ENCODE measurements at regions not wholly inside any gene's neighbourhood (a gene's known extent, or its start where the extent isn't known, plus 50 kb on each side); places are given as distances from the start of the nearest gene placed in this dataset.

DNA sequence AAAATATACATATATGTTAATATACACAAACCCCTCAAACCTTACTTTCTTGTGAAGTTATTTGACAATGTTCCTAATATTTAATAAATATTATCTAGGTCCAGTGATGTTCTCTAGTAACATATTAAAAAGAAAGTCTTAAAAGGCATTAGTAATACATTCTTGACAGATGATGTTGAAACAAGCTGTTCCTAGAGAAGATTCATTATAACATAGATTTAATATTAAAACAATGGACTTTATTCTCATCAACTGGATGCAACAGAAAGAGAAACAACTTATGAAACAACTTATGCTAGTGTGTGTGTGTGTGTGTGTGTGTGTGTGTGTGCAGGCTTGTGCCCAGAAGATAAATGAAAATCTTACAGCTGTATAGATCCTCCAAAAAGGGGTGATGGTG lies 68.5 kb upstream of the PLXNA2 start:
- H3K4me2 ChIP-seq, result no peak overlapping the region
- POLR2A ChIA-PET (ENCODE audit: unreplicated experiment), result no interaction called here
- no peaks in the 10 kb centered on the region for H3K4me1 ChIP-seq (replicated peaks; ENCODE audit: insufficient read depth)
- no TSS peak for BruUV-seq (replicated peaks)
- no peak for DNase-seq
- H3K9me2 ChIP-seq (ENCODE audit: insufficient read depth), result no peaks in the 10 kb centered on the region
- intact Hi-C loops (cut with micrococcal nuclease; ENCODE audit: unreplicated experiment), result no loop called here
- no peaks in the 10 kb centered on the region for H3K79me2 ChIP-seq (ENCODE audit: low read depth)
- TF ChIP-seq, protein P1, sequence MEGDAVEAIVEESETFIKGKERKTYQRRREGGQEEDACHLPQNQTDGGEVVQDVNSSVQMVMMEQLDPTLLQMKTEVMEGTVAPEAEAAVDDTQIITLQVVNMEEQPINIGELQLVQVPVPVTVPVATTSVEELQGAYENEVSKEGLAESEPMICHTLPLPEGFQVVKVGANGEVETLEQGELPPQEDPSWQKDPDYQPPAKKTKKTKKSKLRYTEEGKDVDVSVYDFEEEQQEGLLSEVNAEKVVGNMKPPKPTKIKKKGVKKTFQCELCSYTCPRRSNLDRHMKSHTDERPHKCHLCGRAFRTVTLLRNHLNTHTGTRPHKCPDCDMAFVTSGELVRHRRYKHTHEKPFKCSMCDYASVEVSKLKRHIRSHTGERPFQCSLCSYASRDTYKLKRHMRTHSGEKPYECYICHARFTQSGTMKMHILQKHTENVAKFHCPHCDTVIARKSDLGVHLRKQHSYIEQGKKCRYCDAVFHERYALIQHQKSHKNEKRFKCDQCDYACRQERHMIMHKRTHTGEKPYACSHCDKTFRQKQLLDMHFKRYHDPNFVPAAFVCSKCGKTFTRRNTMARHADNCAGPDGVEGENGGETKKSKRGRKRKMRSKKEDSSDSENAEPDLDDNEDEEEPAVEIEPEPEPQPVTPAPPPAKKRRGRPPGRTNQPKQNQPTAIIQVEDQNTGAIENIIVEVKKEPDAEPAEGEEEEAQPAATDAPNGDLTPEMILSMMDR (conservative IDR thresholded peaks at IDR 0.05), result no peak
- no peak for TF ChIP-seq EZH2 (IDR thresholded peaks at IDR 0.05; ENCODE audit: low read depth)
- CTCF ChIA-PET, result interaction anchor here (0.6 kb wide), 1 partner anchor 170 kb away, joined by 3 read pairs; no protein-coding TSS in a partner anchor
- peaks cover 65% of the 10 kb centered on the region for H3K27me3 ChIP-seq (ENCODE audit: insufficient read depth, low read depth)
- H3K36me3 ChIP-seq (ENCODE audit: low read depth), result no peaks in the 10 kb centered on the region
- H2AFZ ChIP-seq, result no peak overlapping the region
- H4K20me1 ChIP-seq (ENCODE audit: insufficient read depth), result no peaks in the 10 kb centered on the region
- no peak overlapping the region for H3K4me3 ChIP-seq
- H3K27ac ChIP-seq, result no peak overlapping the region
- H3F3A ChIP-seq (ENCODE audit: insufficient read depth, low read depth), result no peaks in the 10 kb centered on the region
- no peaks in the 10 kb centered on the region for H3K9me3 ChIP-seq (ENCODE audit: insufficient read depth, low read depth)

DNA sequence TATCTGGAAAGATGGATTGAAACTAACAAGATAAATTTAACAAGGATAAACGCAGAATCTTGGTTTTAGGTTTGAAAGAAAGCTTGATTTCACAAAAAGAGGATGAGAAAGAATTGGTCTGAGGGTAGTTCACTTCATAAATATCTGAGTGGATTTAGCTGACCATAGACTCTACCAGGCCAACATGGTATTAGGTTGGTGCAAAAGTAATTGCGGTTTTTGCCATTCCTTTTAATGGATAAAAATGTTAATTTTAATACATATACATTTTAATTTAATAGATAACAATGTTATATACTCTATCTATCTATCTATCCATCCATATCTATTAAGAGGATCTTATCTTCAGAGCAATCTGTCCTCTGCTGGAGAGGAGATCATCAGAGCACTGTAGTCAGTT lies 70.2 kb upstream of the PLXNA2 start:
- Histone ChIP-seq H4K20me1 (ENCODE audit: insufficient read depth) (no peaks in the 10 kb centered on the region), H3K27ac (no peak overlapping the region), H3K4me3 (no peak overlapping the region), H3K36me3 (ENCODE audit: low read depth) (no peaks in the 10 kb centered on the region), H3K27me3 (ENCODE audit: insufficient read depth, low read depth) (peaks cover 55% of the 10 kb centered on the region), H3K79me2 (ENCODE audit: low read depth) (no peaks in the 10 kb centered on the region), H3K4me2 (no peak overlapping the region), H3K4me1 (replicated peaks; ENCODE audit: insufficient read depth) (no peaks in the 10 kb centered on the region), H2AFZ (no peak overlapping the region), H3K9me3 (ENCODE audit: insufficient read depth, low read depth) (no peaks in the 10 kb centered on the region), H3K9me2 (ENCODE audit: insufficient read depth) (no peaks in the 10 kb centered on the region), H3F3A (ENCODE audit: insufficient read depth, low read depth) (no peaks in the 10 kb centered on the region)
- ChIA-PET POLR2A (ENCODE audit: unreplicated experiment) (no interaction called here), CTCF (no interaction called here)
- intact Hi-C loops (cut with micrococcal nuclease; ENCODE audit: unreplicated experiment), result no loop called here
- BruUV-seq (replicated peaks), result no TSS peak
- no peak for DNase-seq
- TF ChIP-seq, protein P1 (conservative IDR thresholded peaks at IDR 0.05), result no peak
- no peak for TF ChIP-seq EZH2 (IDR thresholded peaks at IDR 0.05; ENCODE audit: low read depth)

GRCh38 chr1:208318150-208318734 lies 74.1 kb upstream of the PLXNA2 start:
- H3K36me3 ChIP-seq (ENCODE audit: low read depth), result no peaks in the 10 kb centered on the region
- CTCF ChIA-PET, result no interaction called here
- H4K20me1 ChIP-seq (ENCODE audit: insufficient read depth), result no peaks in the 10 kb centered on the region
- TF ChIP-seq, protein P1 (conservative IDR thresholded peaks at IDR 0.05), result no peak
- no peak for TF ChIP-seq EZH2 (IDR thresholded peaks at IDR 0.05; ENCODE audit: low read depth)
- H3K27ac ChIP-seq, result no peak overlapping the region
- DNase-seq, result no peak
- POLR2A ChIA-PET (ENCODE audit: unreplicated experiment), result interaction anchor here (0.7 kb wide), 1 partner anchor 20 kb away, joined by 3 read pairs; no protein-coding TSS in a partner anchor
- H2AFZ ChIP-seq, result no peak overlapping the region
- intact Hi-C loops (cut with micrococcal nuclease; ENCODE audit: unreplicated experiment), result no loop called here
- no peak overlapping the region for H3K4me3 ChIP-seq
- H3K27me3 ChIP-seq (ENCODE audit: insufficient read depth, low read depth), result peaks cover 27% of the 10 kb centered on the region
- no peaks in the 10 kb centered on the region for H3K4me1 ChIP-seq (replicated peaks; ENCODE audit: insufficient read depth)
- BruUV-seq (replicated peaks), result no TSS peak
- H3F3A ChIP-seq (ENCODE audit: insufficient read depth, low read depth), result no peaks in the 10 kb centered on the region
- H3K9me2 ChIP-seq (ENCODE audit: insufficient read depth), result no peaks in the 10 kb centered on the region
- H3K9me3 ChIP-seq (ENCODE audit: insufficient read depth, low read depth), result no peaks in the 10 kb centered on the region
- H3K4me2 ChIP-seq, result no peak overlapping the region
- no peaks in the 10 kb centered on the region for H3K79me2 ChIP-seq (ENCODE audit: low read depth)

Measured in PC-9 (cell line).